NCI-H748 (cell line): ENCODE measurements at regions not wholly inside any gene's neighbourhood (a gene's known extent, or its start where the extent isn't known, plus 50 kb on each side); places are given as distances from the start of the nearest gene placed in this dataset.
"Not testable (repeated sequence)": the region's sequence is repeated elsewhere in the genome, so short reads cannot be mapped to it uniquely, and the experiment has no call there.

Experiments
- DNase-seq: peaks from one replicate; lab custom pipeline; 2025; ENCODE audit not compliant: unreplicated experiment; lab: John Stamatoyannopoulos, UW

- no peak for DNase-seq
Observed at GRCh38 chr10:34908481-34908880, 93.4 kb upstream of the PARD3 start.

- no peak for DNase-seq
Observed at GRCh38 chr10:34907743-34908430, 92.8 kb upstream of the PARD3 start.

GRCh38 chr10:34906067-34906965, 91.2 kb upstream of the PARD3 start:
- peak; percentile 73 for DNase-seq

GRCh38 chr10:34905200-34905927, 90.3 kb upstream of the PARD3 start:
- DNase-seq, result no peak

- no peak for DNase-seq
Observed at GRCh38 chr10:34904191-34904590, 89.1 kb upstream of the PARD3 start.

GRCh38 chr10:34899161-34899560, 84.1 kb upstream of the PARD3 start:
- no peak for DNase-seq

GRCh38 chr10:34895977-34896376, 80.9 kb upstream of the PARD3 start:
- no peak for DNase-seq

- DNase-seq, result not testable (repeated sequence)
Observed at GRCh38 chr10:34895046-34895445, 80.0 kb upstream of the PARD3 start.

- not testable (repeated sequence) for DNase-seq
Observed at GRCh38 chr10:34892521-34892920, 77.4 kb upstream of the PARD3 start.

- DNase-seq, result no peak
Observed at GRCh38 chr10:34890939-34891338, 75.8 kb upstream of the PARD3 start.

GRCh38 chr10:34889004-34889869, 74.1 kb upstream of the PARD3 start:
- no peak for DNase-seq

- DNase-seq, result peak; percentile 2
Observed at GRCh38 chr10:34886906-34887642, 72.0 kb upstream of the PARD3 start.

GRCh38 chr10:34885898-34886297, 70.8 kb upstream of the PARD3 start:
- no peak for DNase-seq

- no peak for DNase-seq
Observed at GRCh38 chr10:34885011-34885410, 69.9 kb upstream of the PARD3 start.

GRCh38 chr10:34884272-34884952, 69.3 kb upstream of the PARD3 start:
- DNase-seq, result no peak

- DNase-seq, result no peak
Observed at GRCh38 chr10:34880817-34881216, 65.7 kb upstream of the PARD3 start.

GRCh38 chr10:34878651-34879050, 63.6 kb upstream of the PARD3 start:
- DNase-seq, result not testable (repeated sequence)

- DNase-seq, result no peak
Observed at GRCh38 chr10:34875061-34875460, 60.0 kb upstream of the PARD3 start.

GRCh38 chr10:34872820-34873219, 57.7 kb upstream of the PARD3 start:
- no peak for DNase-seq
